HFF-Myc (cell line): ENCODE measurements at regions not wholly inside any gene's neighbourhood (a gene's known extent, or its start where the extent isn't known, plus 50 kb on each side); places are given as distances from the start of the nearest gene placed in this dataset.
"Not testable (repeated sequence)": the region's sequence is repeated elsewhere in the genome, so short reads cannot be mapped to it uniquely, and the experiment has no call there.

Experiments used
- DNase-seq: peaks from one replicate; pipeline ENCODE4 v3.0.0-alpha.2; 2011; ENCODE audit warnings: low read depth; ENCODE audit errors: extremely low read depth
- H3K4me3 ChIP-seq: replicated peaks from 2 replicates; pipeline ENCODE4 v1.5.1; 2011; ENCODE audit warnings: low read depth, mild to moderate bottlenecking, control low read depth, low read length
- TF ChIP-seq, protein P1 (sequence below): IDR thresholded peaks from 2 replicates; pipeline ENCODE4 v1.5.1; 2012; ENCODE audit warnings: mild to moderate bottlenecking, low read depth, low read length, control low read depth; ENCODE audit errors: missing control alignments

DNA sequence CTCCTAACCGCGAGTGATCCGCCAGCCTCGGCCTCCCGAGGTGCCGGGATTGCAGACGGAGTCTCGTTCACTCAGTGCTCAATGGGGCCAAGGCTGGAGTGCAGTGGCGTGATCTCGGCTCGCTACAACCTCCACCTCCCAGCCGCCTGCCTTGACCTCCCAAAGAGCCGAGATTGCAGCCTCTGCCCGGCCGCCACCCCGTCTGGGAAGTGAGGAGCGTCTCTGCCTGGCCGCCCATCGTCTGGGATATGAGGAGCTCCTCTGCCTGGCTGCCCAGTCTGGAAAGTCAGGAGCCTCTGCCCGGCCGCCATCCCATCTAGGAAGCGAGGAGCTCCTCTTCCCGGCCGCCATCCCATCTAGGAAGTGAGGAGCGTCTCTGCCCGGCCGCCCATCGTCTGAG lies 58.8 kb upstream of the ANKRD30BL start:
- not testable (repeated sequence) for H3K4me3 ChIP-seq, DNase-seq

DNA sequence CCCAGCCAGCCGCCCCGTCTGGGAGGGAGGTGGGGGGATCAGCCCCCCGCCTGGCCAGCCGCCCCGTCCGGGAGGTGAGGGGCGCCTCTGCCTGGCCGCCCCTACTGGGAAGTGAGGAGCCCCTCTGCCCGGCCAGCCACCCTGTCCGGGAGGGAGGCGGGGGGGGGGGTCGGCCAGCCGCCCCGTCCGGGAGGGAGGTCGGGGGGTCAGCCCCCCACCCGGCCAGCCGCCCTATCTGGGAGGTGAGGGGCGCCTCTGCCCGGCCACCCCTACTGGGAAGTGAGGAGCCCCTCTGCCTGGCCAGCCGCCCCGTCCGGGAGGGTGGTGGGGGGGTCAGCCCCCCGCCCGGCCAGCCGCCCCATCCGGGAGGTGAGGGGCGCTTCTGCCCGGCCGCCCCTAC lies 60.1 kb upstream of the ANKRD30BL start:
- not testable (repeated sequence) for H3K4me3 ChIP-seq, DNase-seq

DNA sequence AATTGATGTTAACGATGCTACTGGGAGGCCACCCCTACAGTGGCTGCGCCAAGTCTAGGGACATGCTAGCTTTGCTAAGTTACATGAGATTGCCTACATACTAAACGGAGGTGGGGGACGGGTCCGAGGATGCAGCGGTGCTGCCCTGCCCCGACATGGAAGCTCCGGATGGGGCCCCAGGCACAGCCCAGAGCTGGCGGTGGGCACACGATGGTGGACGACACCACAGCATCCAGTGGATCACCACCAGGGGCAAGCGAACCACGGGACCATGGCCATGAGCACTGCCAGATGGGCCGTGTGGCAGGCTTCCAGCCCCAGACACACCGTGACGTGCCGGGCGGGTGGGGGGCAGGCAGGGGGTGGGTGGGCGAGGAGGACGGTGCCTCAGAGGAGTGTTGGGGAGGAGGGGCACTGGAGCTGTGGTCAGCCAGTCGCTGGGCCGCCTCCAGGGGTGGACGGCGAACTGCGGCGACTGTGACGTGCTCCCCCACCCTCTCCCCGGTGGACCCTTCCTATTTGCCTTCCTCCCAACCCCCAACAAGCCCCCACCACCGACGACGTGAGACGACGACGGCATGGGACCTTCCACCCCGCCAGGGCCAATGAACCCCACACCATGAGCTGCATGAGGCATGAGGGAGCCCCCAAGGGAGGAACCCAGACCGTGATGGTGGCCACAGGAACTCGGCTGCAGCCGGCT lies 90.6 kb upstream of the ANKRD30BL start:
- TF ChIP-seq, protein P1, sequence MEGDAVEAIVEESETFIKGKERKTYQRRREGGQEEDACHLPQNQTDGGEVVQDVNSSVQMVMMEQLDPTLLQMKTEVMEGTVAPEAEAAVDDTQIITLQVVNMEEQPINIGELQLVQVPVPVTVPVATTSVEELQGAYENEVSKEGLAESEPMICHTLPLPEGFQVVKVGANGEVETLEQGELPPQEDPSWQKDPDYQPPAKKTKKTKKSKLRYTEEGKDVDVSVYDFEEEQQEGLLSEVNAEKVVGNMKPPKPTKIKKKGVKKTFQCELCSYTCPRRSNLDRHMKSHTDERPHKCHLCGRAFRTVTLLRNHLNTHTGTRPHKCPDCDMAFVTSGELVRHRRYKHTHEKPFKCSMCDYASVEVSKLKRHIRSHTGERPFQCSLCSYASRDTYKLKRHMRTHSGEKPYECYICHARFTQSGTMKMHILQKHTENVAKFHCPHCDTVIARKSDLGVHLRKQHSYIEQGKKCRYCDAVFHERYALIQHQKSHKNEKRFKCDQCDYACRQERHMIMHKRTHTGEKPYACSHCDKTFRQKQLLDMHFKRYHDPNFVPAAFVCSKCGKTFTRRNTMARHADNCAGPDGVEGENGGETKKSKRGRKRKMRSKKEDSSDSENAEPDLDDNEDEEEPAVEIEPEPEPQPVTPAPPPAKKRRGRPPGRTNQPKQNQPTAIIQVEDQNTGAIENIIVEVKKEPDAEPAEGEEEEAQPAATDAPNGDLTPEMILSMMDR: no peak
- no peak overlapping the region for H3K4me3 ChIP-seq
- DNase-seq: no peak

DNA sequence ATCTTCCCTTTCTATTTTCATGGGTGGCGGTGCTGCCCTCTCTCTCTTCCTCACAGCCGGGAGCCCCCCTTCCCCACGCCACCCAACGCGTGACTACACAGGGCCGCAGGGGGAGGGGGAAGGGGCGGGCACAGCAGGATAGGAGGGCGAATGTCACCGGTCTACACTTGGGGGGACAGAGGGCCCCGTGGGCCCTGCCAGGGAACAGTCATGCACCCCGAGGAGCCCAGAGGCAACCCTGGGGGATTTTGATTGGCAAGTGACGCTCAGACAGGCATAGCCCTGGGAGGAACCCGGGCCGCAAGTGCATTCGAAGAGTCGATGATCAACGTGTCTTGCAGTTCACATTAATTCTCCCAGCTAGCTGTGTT lies 91.1 kb upstream of the ANKRD30BL start:
- H3K4me3 ChIP-seq: no peak overlapping the region
- TF ChIP-seq, protein P1: no peak
- no peak for DNase-seq

DNA sequence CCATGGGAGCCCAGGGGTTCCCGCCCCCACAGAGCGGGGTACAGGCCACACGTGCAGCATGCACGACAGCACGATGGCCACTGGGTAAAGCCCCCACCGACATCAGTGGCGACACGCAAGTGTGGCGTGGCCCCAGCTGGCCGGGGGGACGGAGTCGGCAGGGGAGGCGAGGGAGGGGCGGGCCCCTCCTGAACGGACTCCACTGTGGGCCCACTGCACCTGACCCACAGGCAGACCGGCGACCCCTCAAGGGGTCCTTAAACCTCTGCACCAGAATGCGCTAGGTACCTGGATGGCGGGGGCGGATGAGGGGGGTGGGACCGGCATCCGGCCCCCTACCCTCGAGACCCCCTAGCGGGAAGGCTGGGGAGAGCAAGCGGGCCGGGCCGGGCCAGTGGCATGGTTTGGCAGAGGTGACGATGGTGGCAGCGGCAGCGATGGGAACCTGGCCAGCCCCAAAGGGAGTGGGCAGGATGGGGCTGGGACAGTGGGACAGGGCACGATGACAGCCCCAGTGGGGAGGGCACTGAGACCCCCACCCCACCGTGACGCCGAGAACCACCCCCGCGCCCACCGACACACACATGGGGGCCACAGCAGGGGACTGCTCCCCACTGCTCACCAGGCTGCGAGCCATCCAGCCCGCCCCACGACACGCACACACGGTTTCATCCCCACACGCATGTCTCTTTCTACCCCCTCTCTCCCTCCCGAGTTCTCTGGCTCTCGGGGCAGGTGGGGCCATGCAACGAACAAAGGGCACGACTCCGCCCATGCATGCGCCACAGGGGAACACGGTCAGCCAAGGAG lies 91.9 kb upstream of the ANKRD30BL start:
- no peak for DNase-seq

DNA sequence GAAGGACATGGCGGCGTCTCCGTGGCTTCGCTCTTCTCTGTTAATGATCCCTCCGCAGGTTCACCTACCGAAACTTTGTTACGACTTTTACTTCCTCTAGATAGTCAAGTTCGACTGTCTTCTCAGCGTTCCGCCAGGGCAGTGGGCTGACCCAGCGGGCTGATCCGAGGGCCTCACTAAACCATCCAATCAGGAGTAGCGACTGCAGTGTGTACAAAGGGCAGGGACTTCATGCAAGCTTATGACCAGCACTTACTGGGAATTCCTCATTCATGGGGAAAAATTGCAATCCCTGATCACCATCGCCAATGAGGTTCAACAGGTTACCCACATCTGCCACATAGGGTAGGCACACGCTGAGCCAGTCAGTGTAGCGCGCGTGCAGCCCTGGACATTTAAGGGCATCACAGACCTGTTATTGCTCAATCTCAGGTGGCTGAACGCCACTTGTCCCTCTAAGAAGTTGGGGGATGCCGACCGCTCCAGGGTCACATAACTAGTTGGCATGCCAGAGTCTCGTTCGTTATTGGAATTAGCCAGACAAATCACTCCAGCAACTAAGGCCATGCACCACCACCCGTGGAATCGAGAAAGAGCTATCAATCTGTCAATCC lies 92.7 kb upstream of the ANKRD30BL start:
- DNase-seq, H3K4me3 ChIP-seq: not testable (repeated sequence)

More for the DNA sequence above, 91.9 kb upstream of the ANKRD30BL start:
- no peak overlapping the region for H3K4me3 ChIP-seq
- TF ChIP-seq, protein P1: no peak

DNA sequence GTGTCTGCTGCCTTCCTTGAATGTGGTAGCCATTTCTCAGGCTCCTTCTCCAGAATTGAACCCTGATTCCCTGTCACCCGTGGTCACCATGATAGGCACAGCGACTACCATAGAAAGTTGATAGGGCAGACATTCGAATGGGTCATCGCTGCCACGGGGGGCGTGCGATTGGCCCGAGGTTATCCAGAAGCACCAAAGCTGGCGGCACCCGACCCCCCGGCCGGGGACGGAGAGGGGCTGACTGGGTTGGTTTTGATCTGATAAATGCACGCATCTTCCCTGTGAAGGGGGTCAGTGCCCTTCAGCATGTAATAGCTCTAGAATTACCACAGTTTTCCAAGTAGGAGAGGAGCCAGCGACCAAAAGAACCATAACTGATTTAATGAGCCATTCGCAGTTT lies 94.0 kb upstream of the ANKRD30BL start:
- no peak for DNase-seq
- TF ChIP-seq, protein P1: no peak
- H3K4me3 ChIP-seq: no peak overlapping the region

DNA sequence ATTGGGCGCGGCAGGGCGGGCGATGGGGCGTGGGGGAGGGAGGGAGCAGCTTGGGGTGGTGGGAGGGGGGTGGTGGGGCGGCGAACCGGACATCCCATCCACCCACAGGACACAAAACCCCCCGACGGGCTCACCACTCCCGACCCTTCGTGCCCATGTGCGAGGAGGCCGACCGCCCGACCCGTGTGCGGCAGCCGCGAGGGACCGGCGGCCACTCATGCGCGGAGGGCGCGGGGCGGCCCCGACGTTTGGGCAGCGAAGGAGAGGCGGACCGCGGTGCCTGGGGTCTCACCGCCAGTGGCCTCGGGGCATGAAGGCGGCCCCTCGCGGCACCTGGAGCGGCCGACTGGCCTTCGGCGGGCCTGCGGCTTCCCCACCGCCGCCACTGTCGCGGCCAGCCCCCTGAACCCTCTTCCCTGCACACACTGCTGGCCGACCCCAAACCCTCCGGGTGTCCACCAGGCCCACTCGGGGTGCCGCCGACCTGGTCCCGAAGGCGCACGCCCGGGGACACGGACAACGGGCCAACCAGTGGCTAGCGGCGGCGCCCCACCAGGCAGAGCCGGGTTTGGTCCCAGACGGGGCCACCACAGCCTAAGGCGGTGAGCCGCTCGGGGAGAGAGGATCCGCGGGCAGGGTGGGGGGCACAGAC lies 94.6 kb upstream of the ANKRD30BL start:
- no peak for DNase-seq
- H3K4me3 ChIP-seq: no peak overlapping the region
- TF ChIP-seq, protein P1: no peak

DNA sequence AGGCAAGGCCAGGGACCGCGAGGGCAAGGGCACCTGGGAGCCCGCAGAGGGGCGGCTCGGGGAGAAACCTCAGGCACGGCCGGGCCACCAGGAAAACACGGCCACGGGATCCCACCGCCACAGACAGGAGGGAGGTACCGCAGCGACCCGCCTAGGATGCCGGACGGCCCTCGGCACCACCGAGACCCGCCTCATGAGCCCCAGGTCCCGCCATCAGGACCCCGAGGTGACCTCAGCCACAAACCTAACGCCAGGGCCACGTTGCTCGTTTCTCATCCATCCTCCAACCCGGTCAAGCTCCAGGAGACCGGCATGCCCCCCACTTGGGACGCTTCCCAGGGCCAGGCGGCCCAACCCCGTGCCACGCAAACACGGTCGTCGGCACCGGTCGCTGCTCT lies 95.2 kb upstream of the ANKRD30BL start:
- DNase-seq, H3K4me3 ChIP-seq: not testable (repeated sequence)

DNA sequence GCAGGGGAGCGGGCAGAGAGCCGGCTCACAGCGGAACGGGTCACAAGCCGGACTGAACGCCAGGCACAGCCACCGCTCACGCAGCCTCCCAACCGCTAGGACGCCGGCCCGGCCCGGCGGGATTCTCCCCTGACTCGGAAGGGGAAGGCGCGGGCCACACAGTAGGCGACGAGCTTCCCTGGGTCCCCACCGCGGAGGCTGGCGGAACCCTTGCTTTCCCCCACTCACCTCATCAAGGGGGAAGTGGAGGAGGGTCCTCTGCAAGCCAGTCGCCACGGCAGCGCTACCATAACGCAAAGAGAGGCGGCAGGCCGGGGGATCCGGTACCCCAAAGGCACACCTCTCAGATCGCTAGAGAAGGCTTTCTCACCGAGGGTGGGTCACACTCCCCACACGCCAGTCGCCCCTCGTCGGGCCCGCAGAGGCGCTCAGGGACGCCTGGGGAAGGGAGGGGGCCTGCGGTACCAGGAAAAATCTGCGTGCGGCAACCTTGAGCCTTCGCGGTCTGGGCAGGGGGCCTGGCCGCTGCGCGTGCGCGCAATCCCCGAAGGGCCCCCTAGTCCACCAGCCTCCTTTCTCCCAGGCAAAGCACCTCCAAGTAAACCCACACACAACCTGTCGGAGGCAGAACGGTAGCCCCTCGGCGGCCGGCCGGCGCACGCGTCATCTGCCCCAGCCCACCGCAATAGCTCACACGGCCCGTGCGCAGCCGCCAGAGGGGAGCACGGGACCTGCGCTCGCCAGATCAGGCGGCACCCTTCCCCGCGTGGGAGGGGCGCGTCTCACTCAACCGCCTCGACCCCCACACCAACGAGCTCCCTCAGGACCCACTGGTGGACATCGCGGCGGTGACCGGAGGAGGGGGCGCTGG lies 95.8 kb upstream of the ANKRD30BL start:
- not testable (repeated sequence) for DNase-seq, H3K4me3 ChIP-seq

DNA sequence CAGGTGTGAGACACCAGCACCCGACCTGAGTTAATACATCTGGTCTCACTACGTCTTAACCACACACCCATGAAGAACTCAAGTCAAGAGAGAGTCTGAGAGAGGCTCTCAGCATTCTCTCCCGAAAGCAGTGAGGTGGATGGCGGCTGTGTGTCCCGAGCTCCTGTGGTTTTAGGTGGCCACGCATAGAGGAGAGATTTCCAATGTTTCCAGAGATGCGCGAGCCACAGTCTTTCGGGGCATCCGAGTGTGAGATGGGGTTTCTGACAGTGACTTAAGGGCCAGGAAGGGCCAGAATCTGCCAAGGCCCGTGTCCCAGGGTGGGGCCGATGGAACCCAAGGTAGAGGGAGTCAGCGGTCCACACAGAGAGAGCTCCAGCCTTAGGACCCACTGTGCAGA lies 97.5 kb upstream of the ANKRD30BL start:
- DNase-seq, H3K4me3 ChIP-seq: not testable (repeated sequence)
